ENCODE measurements at regions not wholly inside any gene's neighbourhood (a gene's known extent, or its start where the extent isn't known, plus 50 kb on each side); places are given as distances from the start of the nearest gene placed in this dataset.

DNA sequence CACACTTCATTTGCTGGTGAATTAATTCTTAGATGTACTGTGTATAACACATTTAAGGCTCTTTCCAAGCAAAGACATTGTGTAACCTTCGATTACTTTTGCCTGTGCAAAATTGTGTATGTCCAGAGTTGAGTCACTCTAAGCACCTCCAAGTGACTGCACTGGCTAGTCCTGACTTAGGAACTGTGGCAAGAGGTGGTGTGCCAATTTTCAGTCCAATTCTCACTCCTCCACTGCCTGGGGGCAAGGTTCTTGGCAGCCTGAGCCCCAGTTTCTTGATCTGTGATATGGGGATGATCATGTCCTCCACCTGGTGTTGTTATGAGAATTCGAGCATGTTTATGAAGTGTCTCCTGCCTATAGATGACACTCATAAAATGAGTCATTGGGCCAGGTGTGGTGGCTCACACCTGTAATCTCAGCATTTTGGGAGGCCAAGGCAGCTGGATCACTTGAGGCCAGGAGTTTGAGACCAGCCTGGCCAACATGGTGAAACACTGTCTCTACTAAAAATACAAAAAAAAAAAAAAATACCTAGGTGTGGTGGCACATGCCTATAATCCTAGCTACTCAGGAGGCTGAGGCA lies 105.3 kb upstream of the CDYL start:
- no peaks in the 10 kb centered on the region for H3K27me3 ChIP-seq
- no peaks in the 10 kb centered on the region for H3K9me3 ChIP-seq (replicated peaks in 1 of 11)
- H3K9ac ChIP-seq = no peak overlapping the region
- H3K4me3 ChIP-seq = no peak overlapping the region
- peaks cover 0 to 17% (median 0%) of the 10 kb centered on the region in 10 experiments; a peak in 2 of 20 replicates for H3K4me1 ChIP-seq
- H3K4me2 ChIP-seq = no peak overlapping the region
- no peak for TF ChIP-seq Cebpa-rat (IDR thresholded peaks at IDR 0.05)
- H3K36me3 ChIP-seq = no peaks in the 10 kb centered on the region
- H3K27ac ChIP-seq = no peak overlapping the region
- no peaks in the 10 kb centered on the region for H4K20me1 ChIP-seq

GRCh38 chr6:4670290-4670689 lies 105.9 kb upstream of the CDYL start:
- H3K4me2 ChIP-seq = no peak overlapping the region
- no peak overlapping the region for H3K27ac ChIP-seq
- no peak overlapping the region for H3K4me3 ChIP-seq
- no peaks in the 10 kb centered on the region for H3K9me3 ChIP-seq (replicated peaks in 1 of 11)
- no peak for TF ChIP-seq Cebpa-rat (IDR thresholded peaks at IDR 0.05)
- peaks cover 0 to 17% (median 0%) of the 10 kb centered on the region in 10 experiments; a peak in 2 of 20 replicates for H3K4me1 ChIP-seq
- H3K9ac ChIP-seq = no peak overlapping the region
- no peaks in the 10 kb centered on the region for H3K27me3 ChIP-seq
- no peaks in the 10 kb centered on the region for H4K20me1 ChIP-seq
- H3K36me3 ChIP-seq = no peaks in the 10 kb centered on the region

GRCh38 chr6:4668271-4669179 lies 107.7 kb upstream of the CDYL start:
- no peak overlapping the region for H3K9ac ChIP-seq
- TF ChIP-seq Cebpa-rat (IDR thresholded peaks at IDR 0.05) = no peak
- no peaks in the 10 kb centered on the region for H3K36me3 ChIP-seq
- no peaks in the 10 kb centered on the region for H3K9me3 ChIP-seq (replicated peaks in 1 of 11)
- peaks cover 0 to 17% (median 0%) of the 10 kb centered on the region in 10 experiments; a peak in 2 of 20 replicates for H3K4me1 ChIP-seq
- H3K27ac ChIP-seq = no peak overlapping the region
- H3K4me3 ChIP-seq = no peak overlapping the region
- H3K4me2 ChIP-seq = peak overlapping the region in 1 of 11 experiments; percentile 15; a peak in 2 of 22 replicates
- no peaks in the 10 kb centered on the region for H3K27me3 ChIP-seq
- H4K20me1 ChIP-seq = no peaks in the 10 kb centered on the region

DNA sequence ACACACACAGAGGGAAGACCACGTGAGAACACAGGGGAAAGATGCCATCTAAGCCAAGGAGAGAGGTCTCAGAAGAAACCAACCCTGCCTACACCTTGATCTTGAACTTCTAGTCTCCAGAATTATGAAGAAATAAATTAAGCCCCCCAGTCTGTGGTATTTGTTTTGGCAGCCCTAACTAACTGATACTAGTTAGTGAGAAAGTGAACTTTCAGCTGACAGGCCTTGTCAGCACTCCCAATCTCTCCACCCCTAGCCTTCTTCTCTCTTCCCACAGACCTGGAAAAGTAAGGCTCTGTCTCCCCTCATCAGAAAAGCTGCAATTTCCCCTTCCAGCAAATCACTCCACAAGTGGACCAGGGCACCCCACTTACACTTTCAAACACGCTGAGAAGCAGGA lies 108.6 kb upstream of the CDYL start:
- H3K4me2 ChIP-seq = peak overlapping the region in 1 of 11 experiments; percentile 2; a peak in 1 of 22 replicates

DNA sequence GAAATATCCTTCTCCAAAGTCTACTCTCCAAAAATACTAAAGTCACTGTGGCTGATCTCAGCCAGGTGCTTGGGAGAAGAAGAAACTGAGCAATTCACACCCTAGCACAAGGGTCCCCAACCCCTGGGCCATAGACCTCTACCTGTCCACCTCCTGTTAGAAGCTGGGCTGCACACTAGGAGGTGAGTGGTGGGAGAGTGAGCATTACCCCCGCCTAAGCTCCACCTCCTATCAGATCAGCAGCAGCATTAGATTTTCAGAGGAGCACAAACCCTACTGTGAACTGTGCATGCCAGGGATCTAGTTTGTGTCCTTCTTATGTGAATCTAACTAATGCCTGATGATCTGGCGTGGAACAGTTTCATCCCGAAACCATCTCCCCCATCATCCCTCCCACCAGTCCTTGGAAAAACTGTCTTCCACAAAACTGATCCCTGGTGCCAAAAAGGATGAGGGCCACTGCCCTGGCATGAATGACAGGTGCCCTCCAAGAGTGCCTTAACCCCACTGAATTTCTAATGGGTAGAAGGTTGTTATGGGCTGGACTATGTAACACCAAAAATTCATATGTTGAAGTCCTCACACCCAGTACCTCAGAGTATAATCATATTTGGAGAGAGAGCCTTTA lies 109.2 kb upstream of the CDYL start:
- no peaks in the 10 kb centered on the region for H3K27me3 ChIP-seq
- H3K27ac ChIP-seq = no peak overlapping the region
- no peaks in the 10 kb centered on the region for H4K20me1 ChIP-seq
- no peaks in the 10 kb centered on the region for H3K36me3 ChIP-seq
- H3K9ac ChIP-seq = no peak overlapping the region
- no peak overlapping the region for H3K4me2 ChIP-seq
- H3K9me3 ChIP-seq (replicated peaks in 1 of 11) = no peaks in the 10 kb centered on the region
- no peak overlapping the region for H3K4me3 ChIP-seq
- TF ChIP-seq Cebpa-rat (IDR thresholded peaks at IDR 0.05) = no peak
- peaks cover 0 to 17% (median 0%) of the 10 kb centered on the region in 10 experiments; a peak in 2 of 20 replicates for H3K4me1 ChIP-seq

More for the DNA sequence above, 108.6 kb upstream of the CDYL start:
- Histone ChIP-seq H3K27ac (no peak overlapping the region), H4K20me1 (no peaks in the 10 kb centered on the region), H3K36me3 (no peaks in the 10 kb centered on the region), H3K9me3 (replicated peaks in 1 of 11) (no peaks in the 10 kb centered on the region), H3K4me1 (peaks cover 0 to 17% (median 0%) of the 10 kb centered on the region in 10 experiments; a peak in 2 of 20 replicates), H3K4me3 (no peak overlapping the region), H3K27me3 (no peaks in the 10 kb centered on the region), H3K9ac (no peak overlapping the region)
- no peak for TF ChIP-seq Cebpa-rat (IDR thresholded peaks at IDR 0.05)

DNA sequence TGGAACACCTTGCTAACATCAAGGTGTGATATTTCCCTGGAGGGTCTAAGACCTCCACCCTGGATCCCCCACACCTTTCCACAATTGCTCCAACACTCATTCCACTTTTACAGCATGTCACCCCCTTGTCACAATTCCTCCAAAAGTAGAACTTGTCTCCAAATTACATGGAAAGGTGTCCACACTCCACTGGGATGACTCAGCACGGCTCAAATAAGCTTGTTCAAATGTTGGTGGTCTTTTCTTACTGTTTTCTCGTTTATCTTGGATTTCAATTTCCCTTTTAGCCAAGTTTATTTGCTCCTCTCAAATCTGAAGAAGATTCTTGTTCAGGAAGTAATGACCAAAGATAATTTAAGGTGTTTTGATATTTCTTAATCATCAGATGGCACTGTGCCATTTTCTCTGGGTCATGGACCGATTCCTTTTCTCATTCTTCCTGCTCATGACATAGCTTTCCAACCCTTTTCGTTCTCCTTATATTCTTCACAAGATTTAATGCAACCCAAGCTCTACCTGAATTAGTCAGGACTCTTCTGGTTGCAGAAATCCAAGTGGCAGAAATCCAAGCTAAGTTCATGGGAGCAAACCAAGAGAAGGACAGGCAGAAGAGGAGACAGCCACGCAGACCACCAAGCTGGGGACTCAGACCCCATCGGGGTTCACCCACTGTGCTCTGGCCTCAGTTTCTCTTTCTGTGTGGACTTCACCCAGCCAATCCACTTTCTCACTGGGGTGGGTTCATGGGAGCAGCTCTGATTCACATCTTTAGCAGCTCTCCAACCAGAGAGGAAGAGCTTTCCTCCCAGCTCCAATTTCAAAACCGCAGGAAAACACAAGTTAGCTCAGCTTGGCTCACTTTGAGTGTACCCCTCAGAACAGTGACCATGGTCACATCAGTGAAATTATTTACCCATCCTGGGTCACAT lies 110.5 kb upstream of the CDYL start:
- no peaks in the 10 kb centered on the region for H3K9me3 ChIP-seq (replicated peaks in 1 of 11)
- H3K36me3 ChIP-seq = no peaks in the 10 kb centered on the region
- H4K20me1 ChIP-seq = no peaks in the 10 kb centered on the region
- H3K4me2 ChIP-seq = no peak overlapping the region
- H3K4me3 ChIP-seq = no peak overlapping the region
- H3K4me1 ChIP-seq = peaks cover 0 to 17% (median 0%) of the 10 kb centered on the region in 10 experiments; a peak in 2 of 20 replicates
- no peak for TF ChIP-seq Cebpa-rat (IDR thresholded peaks at IDR 0.05)
- no peak overlapping the region for H3K9ac ChIP-seq
- no peaks in the 10 kb centered on the region for H3K27me3 ChIP-seq
- no peak overlapping the region for H3K27ac ChIP-seq

- no peak overlapping the region for H3K4me3 ChIP-seq
- H3K36me3 ChIP-seq = no peaks in the 10 kb centered on the region
- H3K4me2 ChIP-seq = no peak overlapping the region
- no peaks in the 10 kb centered on the region for H4K20me1 ChIP-seq
- no peak overlapping the region for H3K27ac ChIP-seq
- no peak for TF ChIP-seq Cebpa-rat (IDR thresholded peaks at IDR 0.05)
- H3K9ac ChIP-seq = no peak overlapping the region
- peaks cover 0 to 17% (median 0%) of the 10 kb centered on the region in 10 experiments; a peak in 2 of 20 replicates for H3K4me1 ChIP-seq
- H3K27me3 ChIP-seq = no peaks in the 10 kb centered on the region
- no peaks in the 10 kb centered on the region for H3K9me3 ChIP-seq (replicated peaks in 1 of 11)
Observed at GRCh38 chr6:4664911-4665310, 111.3 kb upstream of the CDYL start.

GRCh38 chr6:4664117-4664626 lies 112.0 kb upstream of the CDYL start:
- Histone ChIP-seq H3K27ac (no peak overlapping the region), H3K9ac (no peak overlapping the region), H3K9me3 (replicated peaks in 1 of 11) (no peaks in the 10 kb centered on the region), H3K4me1 (peaks cover 0 to 17% (median 0%) of the 10 kb centered on the region in 10 experiments; a peak in 2 of 20 replicates), H3K4me3 (no peak overlapping the region), H4K20me1 (no peaks in the 10 kb centered on the region), H3K36me3 (no peaks in the 10 kb centered on the region), H3K27me3 (no peaks in the 10 kb centered on the region), H3K4me2 (0 out of 22 replicates have a peak overlapping the region, but pooled peaks of 1 of the 11 experiments have one; percentile 4)
- no peak for TF ChIP-seq Cebpa-rat (IDR thresholded peaks at IDR 0.05)

Measured in BLaER1 treated with 17β-estradiol and CSF1 and Interleukin-3, amounts not matched to agents 10 nM and 100 nM (cell line).